Left lobe of liver (tissue), 2 donors: ENCODE measurements at regions not wholly inside any gene's neighbourhood (a gene's known extent, or its start where the extent isn't known, plus 50 kb on each side); places are given as distances from the start of the nearest gene placed in this dataset.

ENCODE experiments used
- ATAC-seq: fragments of 200-7000 bp; cut with Tn5 transposase; one replicate; pipeline ENCODE4 v1.9.1; 2020; ENCODE audit warnings: mild to moderate bottlenecking, moderate library complexity
- DNase-seq: peaks from one replicate; pipeline ENCODE4 v3.0.0-alpha.2; 2020; ENCODE audit warnings: low spot score
- donor health status: DM: no; HTN: no; CAD: no; lungs with moderate emphysema.
- donor health status: DM: no; HTN: yes; CAD: no.

GRCh38 chr14:54126947-54127346, 170.3 kb upstream of the BMP4 start:
- ATAC-seq (no peak), DNase-seq (no peak)

- ATAC-seq (no peak), DNase-seq (no peak)
These were observed 170.9 kb upstream of the BMP4 start for GRCh38 chr14:54127526-54127925.

- ATAC-seq (no peak), DNase-seq (no peak)
These were observed 173.4 kb upstream of the BMP4 start for GRCh38 chr14:54129850-54130640.

- no peak for ATAC-seq
- DNase-seq, result no peak
These were observed 175.9 kb upstream of the BMP4 start for GRCh38 chr14:54132496-54132895.

- ATAC-seq (peak; percentile 80), DNase-seq (no peak)
These were observed 177.3 kb upstream of the BMP4 start for GRCh38 chr14:54133896-54134295.

GRCh38 chr14:54135804-54136280, 179.2 kb upstream of the BMP4 start:
- DNase-seq, result no peak
- ATAC-seq, result no peak

GRCh38 chr14:54136894-54137613, 180.4 kb upstream of the BMP4 start:
- no peak for ATAC-seq

GRCh38 chr14:54137614-54137961, 181.0 kb upstream of the BMP4 start:
- DNase-seq (no peak), ATAC-seq (no peak)

More at GRCh38 chr14:54136894-54137613, 180.4 kb upstream of the BMP4 start:
- DNase-seq, result no peak

GRCh38 chr14:54138024-54138353, 181.4 kb upstream of the BMP4 start:
- ATAC-seq (no peak), DNase-seq (no peak)

GRCh38 chr14:54138354-54139038, 181.9 kb upstream of the BMP4 start:
- ATAC-seq (peak; percentile 89), DNase-seq (peak; percentile 56)

GRCh38 chr14:54140551-54140950, 183.9 kb upstream of the BMP4 start:
- DNase-seq, result no peak
- no peak for ATAC-seq

GRCh38 chr14:54146601-54147000, 190.0 kb upstream of the BMP4 start:
- ATAC-seq (no peak), DNase-seq (no peak)

GRCh38 chr14:54147282-54147681, 190.7 kb upstream of the BMP4 start:
- ATAC-seq (no peak), DNase-seq (no peak)

GRCh38 chr14:54147758-54148157, 191.1 kb upstream of the BMP4 start:
- DNase-seq (no peak), ATAC-seq (no peak)

GRCh38 chr14:54148251-54148650, 191.6 kb upstream of the BMP4 start:
- no peak for DNase-seq
- no peak for ATAC-seq

- ATAC-seq, result no peak
- DNase-seq, result no peak
These were observed 195.7 kb upstream of the BMP4 start for GRCh38 chr14:54152351-54152750.

GRCh38 chr14:54166049-54166950, 209.7 kb upstream of the BMP4 start:
- ATAC-seq, result no peak
- DNase-seq, result no peak

GRCh38 chr14:54168489-54168888, 211.9 kb upstream of the BMP4 start:
- DNase-seq, result no peak
- no peak for ATAC-seq

GRCh38 chr14:54169254-54169924, 212.8 kb upstream of the BMP4 start:
- ATAC-seq (no peak), DNase-seq (no peak)

GRCh38 chr14:54170301-54170700, 213.7 kb upstream of the BMP4 start:
- DNase-seq, result no peak
- ATAC-seq, result no peak
